Retinal pigment epithelial cell (primary cell): ENCODE measurements at regions not wholly inside any gene's neighbourhood (a gene's known extent, or its start where the extent isn't known, plus 50 kb on each side); places are given as distances from the start of the nearest gene placed in this dataset.
"Not testable (repeated sequence)": the region's sequence is repeated elsewhere in the genome, so short reads cannot be mapped to it uniquely, and the experiment has no call there.

Experiments
- DNase-seq: peaks from one replicate; pipeline ENCODE4 v3.0.0-alpha.2; 2010; ENCODE audit warnings: low read depth
- H3K4me3 ChIP-seq: 2 replicates; pipeline ENCODE4 v1.5.1; 2011; ENCODE audit warnings: mild to moderate bottlenecking, low read length, control low read depth, moderate library complexity
- CTCF ChIP-seq: conservative IDR thresholded peaks from 2 replicates; pipeline ENCODE4 v1.5.1; 2011; ENCODE audit warnings: low read depth, low read length, control low read depth, inconsistent platforms

- TF ChIP-seq CTCF: no peak
- H3K4me3 ChIP-seq: no peak overlapping the region
- no peak for DNase-seq
Observed at GRCh38 chr1:101410048-101410878, 173.4 kb downstream of the S1PR1 start.

- no peak for TF ChIP-seq CTCF
- no peak for DNase-seq
- H3K4me3 ChIP-seq: no peak overlapping the region
Observed at GRCh38 chr1:101420406-101420805, 183.6 kb downstream of the S1PR1 start.

- DNase-seq, H3K4me3 ChIP-seq: not testable (repeated sequence)
Observed at GRCh38 chr1:101428083-101428482, 191.3 kb downstream of the S1PR1 start.

- no peak overlapping the region for H3K4me3 ChIP-seq
- DNase-seq: no peak
- TF ChIP-seq CTCF: no peak
Observed at GRCh38 chr1:101428562-101428961, 191.7 kb downstream of the S1PR1 start.

GRCh38 chr1:101431956-101432510, 195.2 kb downstream of the S1PR1 start:
- no peak overlapping the region for H3K4me3 ChIP-seq
- no peak for DNase-seq
- no peak for TF ChIP-seq CTCF

GRCh38 chr1:101435831-101436511, 199.2 kb downstream of the S1PR1 start:
- no peak for DNase-seq
- H3K4me3 ChIP-seq: no peak overlapping the region
- no peak for TF ChIP-seq CTCF

- no peak overlapping the region for H3K4me3 ChIP-seq
- TF ChIP-seq CTCF: no peak
- DNase-seq: no peak
Observed at GRCh38 chr1:101437800-101438199, 201.0 kb downstream of the S1PR1 start.
